Stimulated activated CD4-positive, alpha-beta T cell treated with anti-CD3 and anti-CD28 coated beads, Interleukin-15, amount 100 ng/mL, for 24 hours (primary cell): ENCODE measurements at regions not wholly inside any gene's neighbourhood (a gene's known extent, or its start where the extent isn't known, plus 50 kb on each side); places are given as distances from the start of the nearest gene placed in this dataset.

Experiments used
- DNase-seq: peaks from one replicate; pipeline ENCODE4 v3.0.0-alpha.2; 2020

GRCh38 chr6:156174031-156174890 is 602.9 kb upstream of the ARID1B start:
- DNase-seq = peak; percentile 61

- no peak for DNase-seq
Measured at GRCh38 chr6:156169371-156169770, 607.8 kb upstream of the ARID1B start.

- no peak for DNase-seq
Measured at GRCh38 chr6:156167625-156168071, 609.5 kb upstream of the ARID1B start.

- DNase-seq = no peak
Measured at GRCh38 chr6:156167016-156167624, 610.1 kb upstream of the ARID1B start.

GRCh38 chr6:156166093-156166492 is 611.1 kb upstream of the ARID1B start:
- no peak for DNase-seq

- no peak for DNase-seq
Measured at GRCh38 chr6:156164701-156165452, 612.3 kb upstream of the ARID1B start.

GRCh38 chr6:156163311-156163710 is 613.9 kb upstream of the ARID1B start:
- DNase-seq = no peak

- DNase-seq = no peak
Measured at GRCh38 chr6:156161471-156161870, 615.7 kb upstream of the ARID1B start.

GRCh38 chr6:156160795-156161165 is 616.4 kb upstream of the ARID1B start:
- no peak for DNase-seq

GRCh38 chr6:156160007-156160794 is 617.0 kb upstream of the ARID1B start:
- no peak for DNase-seq

GRCh38 chr6:156154896-156155295 is 622.3 kb upstream of the ARID1B start:
- DNase-seq = peak; percentile 49

GRCh38 chr6:156150391-156150790 is 626.8 kb upstream of the ARID1B start:
- no peak for DNase-seq

- DNase-seq = no peak
Measured at GRCh38 chr6:156146891-156147290, 630.3 kb upstream of the ARID1B start.

GRCh38 chr6:156131221-156131903 is 645.8 kb upstream of the ARID1B start:
- no peak for DNase-seq

- no peak for DNase-seq
Measured at GRCh38 chr6:156126535-156126934, 650.6 kb upstream of the ARID1B start.

- no peak for DNase-seq
Measured at GRCh38 chr6:156125844-156126243, 651.3 kb upstream of the ARID1B start.

GRCh38 chr6:156123731-156124130 is 653.4 kb upstream of the ARID1B start:
- DNase-seq = no peak

GRCh38 chr6:156121973-156122372 is 655.2 kb upstream of the ARID1B start:
- no peak for DNase-seq

- no peak for DNase-seq
Measured at GRCh38 chr6:156114541-156114940, 658.9 kb upstream of the NOX3 start.

GRCh38 chr6:156113631-156114030 is 658.0 kb upstream of the NOX3 start:
- DNase-seq = no peak

- no peak for DNase-seq
Measured at GRCh38 chr6:156111913-156112312, 656.3 kb upstream of the NOX3 start.

GRCh38 chr6:156110249-156110648 is 654.6 kb upstream of the NOX3 start:
- DNase-seq = no peak
